Body of pancreas (tissue), 4 donors: ENCODE measurements at regions not wholly inside any gene's neighbourhood (a gene's known extent, or its start where the extent isn't known, plus 50 kb on each side); places are given as distances from the start of the nearest gene placed in this dataset.

Experiments
- POLR2A ChIP-seq, 3 donors: fragments of 450-650 bp; IDR thresholded peaks; one replicate each; pipeline ENCODE4 v1.6.1; 2016; ENCODE audit warnings: antibody characterized with exemption in 3 of 3, mild to moderate bottlenecking in 2 of 3
- TF ChIP-seq, protein P1 (sequence below), 7 experiments: fragments of 450-650 bp in 4 of 7; fragments of 200-600 bp in 3 of 7; sonication (generic) in 3 of 7; IDR thresholded peaks; one replicate each; pipeline ENCODE4 v1.5.1; 2016 to 2019; ENCODE audit warnings: antibody characterized with exemption in 7 of 7

GRCh38 chr12:86550218-86551145 lies 294.3 kb upstream of the MGAT4C start:
- TF ChIP-seq, protein P1, sequence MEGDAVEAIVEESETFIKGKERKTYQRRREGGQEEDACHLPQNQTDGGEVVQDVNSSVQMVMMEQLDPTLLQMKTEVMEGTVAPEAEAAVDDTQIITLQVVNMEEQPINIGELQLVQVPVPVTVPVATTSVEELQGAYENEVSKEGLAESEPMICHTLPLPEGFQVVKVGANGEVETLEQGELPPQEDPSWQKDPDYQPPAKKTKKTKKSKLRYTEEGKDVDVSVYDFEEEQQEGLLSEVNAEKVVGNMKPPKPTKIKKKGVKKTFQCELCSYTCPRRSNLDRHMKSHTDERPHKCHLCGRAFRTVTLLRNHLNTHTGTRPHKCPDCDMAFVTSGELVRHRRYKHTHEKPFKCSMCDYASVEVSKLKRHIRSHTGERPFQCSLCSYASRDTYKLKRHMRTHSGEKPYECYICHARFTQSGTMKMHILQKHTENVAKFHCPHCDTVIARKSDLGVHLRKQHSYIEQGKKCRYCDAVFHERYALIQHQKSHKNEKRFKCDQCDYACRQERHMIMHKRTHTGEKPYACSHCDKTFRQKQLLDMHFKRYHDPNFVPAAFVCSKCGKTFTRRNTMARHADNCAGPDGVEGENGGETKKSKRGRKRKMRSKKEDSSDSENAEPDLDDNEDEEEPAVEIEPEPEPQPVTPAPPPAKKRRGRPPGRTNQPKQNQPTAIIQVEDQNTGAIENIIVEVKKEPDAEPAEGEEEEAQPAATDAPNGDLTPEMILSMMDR (IDR thresholded peaks at IDR 0.05) = no peak
- no peak for TF ChIP-seq POLR2A (IDR thresholded peaks at IDR 0.05)
